ENCODE measurements at regions not wholly inside any gene's neighbourhood (a gene's known extent, or its start where the extent isn't known, plus 50 kb on each side); places are given as distances from the start of the nearest gene placed in this dataset.

GRCh38 chr4:119873794-119874325, 192.8 kb downstream of the MAD2L1 start:
- Histone ChIP-seq H2AK9ac (replicated peaks; ENCODE audit: low read depth, low read length, poor library complexity) (no peak overlapping the region), H3K27me3 (ENCODE audit: control insufficient read depth, insufficient read depth, low read length) (no peaks in the 10 kb centered on the region), H3K79me1 (ENCODE audit: low read depth in 1 of 2, low read length in 2 of 2) (no peaks in the 10 kb centered on the region), H2BK5ac (ENCODE audit: low read depth, low read length, poor library complexity, severe bottlenecking) (no peak overlapping the region), H4K5ac (ENCODE audit: low read depth, low read length) (no peak overlapping the region), H2AK5ac (ENCODE audit: low read depth, low read length) (no peak overlapping the region), H4K20me1 (ENCODE audit: insufficient read depth, low read length) (no peaks in the 10 kb centered on the region), H2AFZ (replicated peaks; ENCODE audit: low read length, poor library complexity) (no peak overlapping the region), H3K4ac (ENCODE audit: low read depth, low read length) (no peak overlapping the region), H3K9ac (ENCODE audit: low read depth, low read length) (no peak overlapping the region), H3K23ac (ENCODE audit: low read depth, low read length) (no peak overlapping the region), H3K4me1 (ENCODE audit: control insufficient read depth, insufficient read depth, low read length) (0 out of 2 replicates have a peak, but pooled peaks cover 2% of the 10 kb centered on the region), H2BK120ac (ENCODE audit: low read depth, low read length) (no peak overlapping the region), H2BK20ac (ENCODE audit: low read depth, low read length) (no peak overlapping the region), H3K4me3 (ENCODE audit: insufficient read depth, low read depth, low read length) (no peak overlapping the region), H3K14ac (replicated peaks; ENCODE audit: low read depth, low read length) (no peak overlapping the region), H4K91ac (ENCODE audit: insufficient read depth, low read depth, low read length) (no peak overlapping the region), H3K18ac (ENCODE audit: low read depth, low read length) (no peak overlapping the region), H3K9me3 (ENCODE audit: control insufficient read depth, insufficient read depth, low read length) (no peaks in the 10 kb centered on the region), H4K8ac (ENCODE audit: low read depth in 2 of 2, low read length in 2 of 2) (no peak overlapping the region), H3K27ac (ENCODE audit: insufficient read depth, low read length) (no peak overlapping the region), H3K36me3 (ENCODE audit: control insufficient read depth, insufficient read depth, low read length) (no peaks in the 10 kb centered on the region), H3K9me1 (ENCODE audit: insufficient read depth, low read length) (no peaks in the 10 kb centered on the region), H3K4me2 (ENCODE audit: low read depth, low read length) (no peak overlapping the region), H3K56ac (ENCODE audit: extremely low read depth, insufficient read depth, low read length) (no peak overlapping the region), H2BK15ac (ENCODE audit: low read depth, low read length) (no peak overlapping the region)
- no peak for TF ChIP-seq MAFK (IDR thresholded peaks at IDR 0.05; ENCODE audit: low read depth, low read length)
- ATAC-seq (ENCODE audit: low read depth) (no peak), DNase-seq (no peak)
- WGBS, 2 experiments (ENCODE audit: extremely low coverage in 2 of 2, insufficient read length in 1 of 2): no CpG with 5 or more reads among the region's 2 CpGs
- POLR2A ChIA-PET (ENCODE audit: unreplicated experiment): no interaction called here
- in situ Hi-C loops (cut with MboI; ENCODE audit: low sequenced_read_pairs): no loop called here
- intact Hi-C loops (cut with micrococcal nuclease): loop anchor here (5.0 kb wide), 1 partner anchor 247 kb away; the partner anchor contains the start of gene PDE5A
- CTCF ChIA-PET: interaction anchor here (0.6 kb wide), 1 partner anchor 315 kb away, joined by 3 read pairs; no protein-coding TSS in a partner anchor
- dilution Hi-C loops (cut with HindIII; ENCODE audit: low sequenced_read_pairs, unreplicated experiment): no loop called here
- BruUV-seq (replicated peaks): no TSS peak
